UCSD-AML1 (cell line): ENCODE measurements at regions not wholly inside any gene's neighbourhood (a gene's known extent, or its start where the extent isn't known, plus 50 kb on each side); places are given as distances from the start of the nearest gene placed in this dataset.

Experiments used
- DNase-seq: peaks from one replicate; lab custom pipeline; 2025; ENCODE audit not compliant: unreplicated experiment; lab: John Stamatoyannopoulos, UW

DNA sequence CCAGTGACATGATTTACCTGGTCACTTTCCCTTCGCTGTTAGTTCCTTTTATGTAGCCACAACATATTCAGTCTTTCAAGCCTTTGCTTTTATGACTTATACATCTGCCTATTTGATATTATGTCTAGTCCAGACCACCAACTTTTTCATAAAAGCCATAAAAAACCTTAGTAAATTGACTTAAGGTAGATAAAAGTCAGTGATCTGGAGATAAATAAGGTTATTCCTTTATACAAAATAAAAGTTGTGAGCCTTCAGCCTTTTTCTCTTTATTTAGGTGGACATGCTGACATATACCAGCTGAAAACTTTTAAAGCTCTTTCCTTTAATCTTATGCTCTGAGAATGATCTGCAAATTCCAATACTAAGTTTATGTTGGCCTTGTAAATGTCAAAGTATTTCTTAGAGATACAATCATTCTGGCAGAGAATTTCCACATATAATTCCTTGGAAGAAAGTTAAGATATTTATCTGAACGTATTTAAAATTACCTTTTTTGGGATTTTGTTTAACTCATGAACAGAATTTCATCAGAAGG is 690.4 kb upstream of the CHORDC1 start:
- no peak for DNase-seq

GRCh38 chr11:90912631-90913030 is 689.8 kb upstream of the CHORDC1 start:
- DNase-seq: no peak

GRCh38 chr11:90911192-90911591 is 688.3 kb upstream of the CHORDC1 start:
- no peak for DNase-seq

DNA sequence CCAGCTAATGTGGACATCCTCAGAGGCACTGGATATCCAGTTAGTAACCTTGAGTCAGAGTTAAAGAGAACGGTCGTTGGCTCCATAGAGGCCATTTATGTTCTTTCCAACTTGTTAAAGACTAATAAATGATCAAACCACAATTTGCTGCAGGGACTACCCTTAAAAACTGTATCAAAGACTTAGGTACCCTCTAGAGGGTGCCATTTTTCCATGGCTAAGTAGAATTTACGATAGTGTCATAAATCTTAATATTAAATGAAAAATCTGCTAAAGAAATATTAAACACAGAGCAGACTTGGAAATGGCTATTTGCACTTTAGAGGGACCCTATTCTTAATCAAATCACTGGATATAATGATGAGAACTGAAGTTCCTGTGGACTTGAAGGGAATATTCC is 685.2 kb upstream of the CHORDC1 start:
- DNase-seq: no peak

DNA sequence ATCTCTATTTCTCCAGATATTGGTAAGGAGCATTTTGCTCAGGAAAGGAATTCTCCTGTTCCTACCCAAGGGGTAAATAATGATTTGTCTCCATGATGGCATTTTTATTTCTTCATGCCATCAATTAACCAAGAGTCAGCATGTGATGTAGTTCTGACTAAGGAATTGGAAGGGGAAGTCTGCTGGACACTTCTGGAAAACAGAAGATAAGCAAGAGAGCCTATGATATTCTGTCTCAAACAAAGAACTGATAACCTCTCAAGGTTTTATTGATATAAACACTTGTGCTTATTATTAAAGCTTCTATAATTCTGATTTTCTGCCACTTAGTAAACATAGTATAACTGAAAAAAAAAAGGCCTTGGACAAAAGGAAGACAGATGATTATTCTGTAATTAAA is 673.0 kb upstream of the CHORDC1 start:
- no peak for DNase-seq

GRCh38 chr11:90890347-90890746 is 667.5 kb upstream of the CHORDC1 start:
- DNase-seq: no peak

GRCh38 chr11:90884181-90884580 is 661.3 kb upstream of the CHORDC1 start:
- DNase-seq: no peak

- no peak for DNase-seq
Measured at GRCh38 chr11:90874986-90875385, 652.1 kb upstream of the CHORDC1 start.

DNA sequence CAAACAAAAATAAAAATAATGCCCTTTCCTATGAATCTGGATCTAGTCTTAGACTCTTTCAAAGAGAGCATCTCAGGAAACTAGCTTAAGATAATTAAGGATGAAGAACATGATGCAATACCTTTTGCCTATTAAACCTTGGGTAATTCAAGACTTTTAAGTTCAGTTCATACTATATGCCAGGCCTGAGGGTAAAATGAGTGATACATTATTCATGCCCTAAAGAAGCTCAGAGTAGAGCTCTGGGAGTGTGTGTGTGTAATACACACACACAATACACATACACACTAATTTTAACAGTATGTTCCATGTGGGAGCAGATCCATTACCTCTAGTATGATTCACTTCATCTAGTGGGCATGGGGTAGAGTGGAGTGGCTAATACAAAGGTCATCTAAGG is 651.4 kb upstream of the CHORDC1 start:
- DNase-seq: no peak

- DNase-seq: no peak
Measured at GRCh38 chr11:90867416-90867815, 644.6 kb upstream of the CHORDC1 start.

GRCh38 chr11:90856790-90857189 is 633.9 kb upstream of the CHORDC1 start:
- DNase-seq: no peak

- DNase-seq: no peak
Measured at GRCh38 chr11:90855531-90855930, 632.7 kb upstream of the CHORDC1 start.

GRCh38 chr11:90851196-90851595 is 628.3 kb upstream of the CHORDC1 start:
- no peak for DNase-seq

DNA sequence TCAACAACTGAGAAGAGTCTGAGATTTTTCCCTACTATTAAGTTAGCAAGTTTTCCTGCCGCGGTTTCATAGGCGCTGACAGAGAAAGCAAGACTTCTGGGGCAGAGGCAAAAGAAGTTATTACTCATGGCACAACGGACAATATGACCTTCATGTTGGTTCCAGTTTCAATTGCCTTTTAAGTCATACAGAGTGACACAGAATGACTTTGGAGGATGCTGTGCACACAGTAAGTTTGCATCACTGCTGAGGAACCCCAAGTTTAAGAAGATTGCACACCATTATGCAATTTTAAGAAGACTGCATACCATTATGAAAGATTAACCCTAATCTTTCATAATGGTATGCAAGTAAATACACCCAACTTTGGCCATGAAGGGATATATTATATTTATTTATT is 626.5 kb upstream of the CHORDC1 start:
- no peak for DNase-seq

GRCh38 chr11:90847268-90847886 is 624.5 kb upstream of the CHORDC1 start:
- DNase-seq: no peak

- DNase-seq: no peak
Measured at GRCh38 chr11:90846628-90847027, 623.8 kb upstream of the CHORDC1 start.

DNA sequence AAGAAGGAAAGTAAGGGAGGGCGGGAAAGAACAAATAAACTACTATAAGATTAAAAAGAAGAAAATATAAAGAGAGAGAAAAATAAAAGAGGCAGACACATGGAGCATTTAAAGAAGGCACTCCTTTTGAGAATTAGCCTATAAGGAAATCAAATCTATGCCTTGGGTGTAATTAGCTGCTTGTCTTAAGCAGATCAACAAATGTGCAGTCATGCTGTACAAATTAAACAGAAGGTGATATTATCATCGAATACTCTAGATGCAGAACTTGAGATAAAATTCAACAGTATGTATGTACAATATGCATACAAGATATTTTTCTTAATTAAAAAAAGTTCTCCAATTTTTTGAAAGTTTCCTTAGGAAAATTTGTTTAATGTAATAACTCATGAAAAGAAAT is 623.0 kb upstream of the CHORDC1 start:
- no peak for DNase-seq

- no peak for DNase-seq
Measured at GRCh38 chr11:90845126-90845525, 622.3 kb upstream of the CHORDC1 start.

GRCh38 chr11:90844041-90844440 is 621.2 kb upstream of the CHORDC1 start:
- no peak for DNase-seq

- no peak for DNase-seq
Measured at GRCh38 chr11:90842681-90843080, 619.8 kb upstream of the CHORDC1 start.

DNA sequence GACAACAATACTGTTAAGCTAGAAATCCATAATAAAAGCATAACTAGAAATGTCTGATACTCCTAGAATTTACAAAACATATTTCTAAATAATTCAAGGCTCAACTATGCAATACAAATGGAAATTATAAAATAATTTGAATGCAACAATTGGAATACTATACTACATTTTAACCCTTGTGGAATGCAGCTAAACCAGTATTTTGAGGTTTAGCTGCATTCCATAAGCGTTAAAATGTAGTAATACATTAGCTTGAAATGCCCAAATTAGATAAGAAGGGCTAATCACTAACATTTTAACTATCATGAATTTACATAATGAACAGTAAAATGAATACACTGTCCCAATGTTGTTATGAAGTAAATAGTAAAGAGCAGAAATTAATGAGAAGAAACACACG is 617.2 kb upstream of the CHORDC1 start:
- DNase-seq: no peak

DNA sequence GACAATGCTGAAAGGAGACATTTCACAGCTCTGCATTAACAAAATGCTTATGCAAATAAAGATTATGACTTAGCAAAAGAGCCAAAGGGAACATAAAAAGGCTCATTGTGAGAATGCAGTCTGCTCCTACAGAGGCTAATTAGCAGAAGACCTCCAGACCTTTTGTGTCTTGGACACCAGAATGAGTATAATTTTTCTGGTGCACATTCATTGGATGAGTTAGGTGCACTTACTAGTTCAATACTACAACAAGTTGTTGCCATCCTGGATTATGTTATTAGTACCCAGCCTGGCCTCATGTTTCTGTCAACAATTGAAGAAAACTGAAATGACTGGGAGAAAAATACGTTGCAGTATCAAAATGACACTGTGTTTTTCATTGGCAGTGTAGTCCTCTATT is 613.2 kb upstream of the CHORDC1 start:
- DNase-seq: no peak

DNA sequence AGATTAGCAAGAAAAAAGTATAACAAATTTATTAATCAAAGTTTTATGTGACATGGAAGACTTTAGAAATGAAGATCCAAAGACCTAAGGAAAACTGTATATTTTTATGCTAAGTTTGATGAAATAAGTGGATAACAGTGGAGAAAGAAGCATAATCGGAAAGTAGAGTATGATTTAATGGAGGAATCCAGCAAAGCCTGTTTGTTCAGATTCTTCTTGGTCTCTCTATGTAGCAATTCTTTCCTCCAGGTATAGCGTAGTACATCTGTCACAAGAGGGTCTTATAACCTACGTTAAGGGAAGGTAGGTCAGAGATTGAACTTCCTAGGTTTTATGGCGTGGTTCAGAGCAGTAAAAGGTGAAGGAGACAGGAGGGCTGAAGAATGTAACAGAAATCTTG is 600.6 kb upstream of the CHORDC1 start:
- DNase-seq: no peak
